HG02610 (cell line): ENCODE measurements at regions not wholly inside any gene's neighbourhood (a gene's known extent, or its start where the extent isn't known, plus 50 kb on each side); places are given as distances from the start of the nearest gene placed in this dataset.
"Not testable (repeated sequence)": the region's sequence is repeated elsewhere in the genome, so short reads cannot be mapped to it uniquely, and the experiment has no call there.

Experiments
- ATAC-seq: cut with Tn5 transposase; IDR thresholded peaks from one replicate; pipeline ENCODE4 v1.9.1; 2021; ENCODE audit warnings: mild to moderate bottlenecking, moderate library complexity; ENCODE audit not compliant: unreplicated experiment

DNA sequence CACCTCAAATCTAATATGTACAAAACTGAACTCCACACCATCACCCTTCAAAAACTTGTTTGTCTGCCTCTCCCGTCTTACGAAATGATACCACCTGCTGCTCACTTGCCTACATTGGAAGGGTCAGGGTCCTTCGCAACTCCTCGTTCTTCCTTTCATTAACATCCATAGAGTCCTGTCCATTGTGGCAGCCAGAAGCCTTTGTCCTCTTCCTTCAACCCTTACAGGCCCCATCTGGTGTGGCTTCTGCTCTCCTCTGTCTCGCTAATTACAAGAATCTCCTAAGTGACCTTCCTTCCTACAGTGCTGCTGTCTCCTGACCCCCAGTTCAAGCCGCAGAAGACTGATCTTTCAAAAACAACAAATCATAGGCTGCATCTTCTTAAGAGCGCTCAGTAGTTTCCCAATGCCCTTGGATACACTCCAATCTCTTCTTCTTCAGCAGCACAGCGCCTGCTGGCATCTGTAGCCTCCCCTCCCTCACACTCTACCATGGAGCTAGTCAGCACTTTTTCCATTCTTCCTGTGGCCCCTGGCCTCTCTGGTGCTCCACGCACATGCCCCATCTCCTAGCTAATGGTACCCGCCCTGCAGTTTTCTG, 382.7 kb downstream of the LIG4 start:
- no peak for ATAC-seq

DNA sequence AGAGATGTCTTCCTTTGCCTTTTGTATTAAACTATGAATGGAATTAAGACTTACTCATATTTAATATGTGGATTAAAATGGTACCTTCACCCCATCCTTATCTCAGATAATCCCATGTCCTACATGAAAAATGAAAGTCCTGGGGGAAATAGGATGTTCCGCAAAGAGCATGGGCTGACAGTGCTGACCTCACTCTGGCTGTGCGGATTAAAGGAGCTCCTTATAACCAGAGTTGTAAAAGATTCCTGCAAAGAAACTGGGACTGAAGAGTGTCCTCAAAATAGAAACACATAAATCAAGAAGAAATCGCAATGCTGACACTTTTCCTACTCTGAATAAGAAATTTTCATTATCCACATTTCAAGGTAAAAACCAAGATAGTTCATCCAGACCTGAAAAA, 384.5 kb downstream of the LIG4 start:
- no peak for ATAC-seq

DNA sequence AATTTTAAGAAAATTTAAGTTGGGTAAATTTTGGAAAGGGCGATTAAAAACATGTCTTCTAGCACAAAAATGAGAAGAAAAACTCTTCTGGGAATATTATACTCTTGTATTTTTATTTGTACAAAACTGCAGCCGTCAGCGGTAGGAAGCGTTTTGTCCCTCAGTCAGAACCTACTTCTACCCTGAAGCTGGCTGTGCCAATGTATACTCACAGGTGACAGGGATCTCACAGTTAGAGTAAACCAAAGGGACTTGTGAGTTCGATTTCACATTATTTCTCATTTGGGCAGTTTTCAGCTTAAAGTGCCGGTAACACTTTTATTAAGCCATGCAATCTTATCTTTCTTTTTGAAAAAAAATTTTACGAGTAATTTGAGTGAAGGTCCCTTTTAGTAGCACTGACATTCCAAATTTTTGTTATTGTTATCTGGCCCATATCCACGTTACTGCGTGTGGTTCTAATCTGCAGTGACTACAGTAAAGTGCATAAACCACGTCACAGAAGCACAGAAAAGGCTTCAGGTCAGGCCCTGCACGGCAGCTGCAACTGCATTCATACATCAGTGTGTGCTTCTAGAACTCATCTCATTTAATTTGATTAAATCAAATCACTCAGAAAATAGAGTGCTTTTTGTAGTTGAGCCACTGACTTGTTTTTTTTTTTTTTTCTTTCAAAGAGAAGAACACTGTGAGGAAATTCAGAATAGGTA, 387.3 kb downstream of the LIG4 start:
- no peak for ATAC-seq

DNA sequence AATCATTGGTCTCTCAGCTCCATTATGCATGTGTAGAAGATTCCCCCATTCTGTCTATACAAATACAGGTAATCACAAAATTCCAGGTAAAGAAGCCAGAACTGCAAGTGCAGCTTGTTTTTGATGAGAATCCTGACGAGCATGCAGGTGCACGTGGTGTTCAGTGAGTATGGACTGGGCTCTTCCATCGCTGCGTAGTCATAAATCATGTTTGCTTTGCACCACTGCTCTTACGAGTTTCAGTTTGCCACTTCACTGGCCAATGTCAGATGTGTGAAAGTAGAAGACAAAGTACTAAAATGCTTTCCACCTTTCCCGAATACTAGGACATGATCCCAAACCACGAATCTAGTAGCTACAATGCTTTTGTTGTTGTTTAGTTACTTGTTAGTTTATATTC, 390.7 kb downstream of the LIG4 start:
- no peak for ATAC-seq

DNA sequence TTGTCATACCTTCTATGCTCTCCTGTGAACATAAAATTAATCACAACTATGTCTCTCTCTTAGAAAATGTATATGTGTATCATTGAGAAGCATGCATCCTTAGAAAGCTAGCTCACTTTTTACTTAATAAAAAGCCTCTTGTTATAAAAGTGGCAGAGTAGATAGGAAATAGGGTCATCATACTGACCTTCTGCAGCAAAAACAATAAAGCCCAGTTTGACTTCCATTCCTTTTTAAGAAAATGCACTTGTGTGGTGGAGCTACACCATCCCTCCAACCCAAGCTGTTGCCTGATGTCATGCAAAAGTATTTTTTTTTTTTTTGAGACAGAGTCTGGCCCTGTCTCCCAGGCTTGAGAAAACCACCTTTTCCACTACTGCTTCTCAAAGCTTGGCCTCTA, 393.3 kb downstream of the LIG4 start:
- ATAC-seq, result no peak

DNA sequence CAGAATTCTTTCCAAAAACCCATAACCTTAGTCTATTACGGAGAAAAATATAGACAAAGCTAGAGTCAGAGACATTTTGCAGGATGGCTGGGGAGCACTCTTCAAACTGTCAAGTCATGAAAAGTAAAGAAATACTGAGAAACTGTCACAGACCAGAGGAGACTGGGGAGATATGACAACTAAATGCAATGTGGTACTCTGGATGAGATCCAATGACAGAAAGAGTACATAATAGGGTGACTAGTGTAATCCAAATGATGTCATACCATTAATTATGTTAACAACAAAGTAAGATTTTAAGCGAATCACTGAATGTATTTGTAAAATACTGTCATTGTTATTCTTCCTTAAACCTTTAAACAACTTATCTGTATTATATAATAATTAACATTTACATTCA, 393.8 kb downstream of the LIG4 start:
- no peak for ATAC-seq

DNA sequence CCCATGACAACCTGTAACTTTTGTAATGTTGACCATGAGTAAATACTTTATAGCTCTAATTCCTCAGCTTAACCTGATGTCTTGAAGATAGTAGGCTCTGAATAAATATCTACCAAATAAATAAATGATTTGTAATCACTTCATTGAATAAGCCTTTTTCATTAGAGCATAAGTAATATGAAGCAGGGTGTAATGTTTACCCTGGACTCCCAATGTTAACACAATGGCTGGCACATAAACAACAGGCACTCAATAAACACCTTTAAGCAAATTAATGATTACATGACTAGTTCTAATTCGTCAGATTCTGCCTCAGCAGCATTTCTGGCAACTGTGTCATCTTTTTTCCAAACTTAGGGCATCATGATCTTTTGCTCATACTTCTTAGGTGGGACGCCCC, 396.3 kb downstream of the LIG4 start:
- ATAC-seq, result no peak

DNA sequence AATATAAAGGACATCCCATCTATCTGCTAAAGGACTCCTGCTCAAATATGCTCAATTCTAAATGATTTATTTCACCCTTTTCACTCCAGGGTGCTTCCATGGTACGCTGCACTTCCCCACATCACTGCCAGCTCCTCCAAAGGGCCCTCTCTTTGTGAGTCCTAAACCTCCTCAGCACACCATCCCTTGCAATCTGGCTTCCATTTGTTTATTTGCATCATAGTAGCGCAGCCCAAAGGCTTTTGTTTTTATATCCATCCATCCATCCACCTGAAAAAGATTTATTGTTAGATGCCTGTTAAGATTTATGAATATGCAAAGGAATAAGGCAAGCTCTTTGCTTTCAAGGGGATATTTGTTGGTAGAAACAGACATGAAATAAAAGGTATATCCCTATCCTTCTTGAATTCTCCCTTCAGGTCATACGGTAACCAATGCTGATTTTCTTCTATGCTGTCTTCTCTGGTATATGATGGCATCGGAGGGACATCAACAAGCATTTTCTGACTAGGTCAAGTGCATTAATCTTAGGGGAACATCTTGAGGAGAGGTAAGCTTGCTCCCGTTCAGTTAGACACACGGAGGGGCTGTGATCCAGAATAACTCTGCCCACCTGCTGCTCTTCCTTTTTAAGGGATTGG, 397.6 kb downstream of the LIG4 start:
- ATAC-seq, result no peak

DNA sequence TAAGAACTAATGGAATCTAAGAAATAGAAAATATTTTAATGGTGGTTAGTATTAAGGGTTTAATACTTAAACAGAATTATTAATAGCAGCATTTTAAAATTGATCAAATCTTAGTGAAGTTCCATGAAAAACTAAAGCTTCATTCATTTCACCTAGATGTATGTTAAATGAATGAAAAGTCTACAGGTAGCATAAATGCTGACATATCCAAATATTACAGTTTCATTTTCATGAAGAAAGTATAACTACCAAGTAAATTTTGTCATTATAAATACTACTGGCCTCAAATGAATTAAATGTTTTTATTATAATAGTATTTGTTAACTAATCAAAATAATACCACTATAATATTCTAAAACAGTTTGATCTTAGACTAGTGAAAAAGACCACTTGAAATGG, 403.3 kb downstream of the LIG4 start:
- ATAC-seq, result no peak

DNA sequence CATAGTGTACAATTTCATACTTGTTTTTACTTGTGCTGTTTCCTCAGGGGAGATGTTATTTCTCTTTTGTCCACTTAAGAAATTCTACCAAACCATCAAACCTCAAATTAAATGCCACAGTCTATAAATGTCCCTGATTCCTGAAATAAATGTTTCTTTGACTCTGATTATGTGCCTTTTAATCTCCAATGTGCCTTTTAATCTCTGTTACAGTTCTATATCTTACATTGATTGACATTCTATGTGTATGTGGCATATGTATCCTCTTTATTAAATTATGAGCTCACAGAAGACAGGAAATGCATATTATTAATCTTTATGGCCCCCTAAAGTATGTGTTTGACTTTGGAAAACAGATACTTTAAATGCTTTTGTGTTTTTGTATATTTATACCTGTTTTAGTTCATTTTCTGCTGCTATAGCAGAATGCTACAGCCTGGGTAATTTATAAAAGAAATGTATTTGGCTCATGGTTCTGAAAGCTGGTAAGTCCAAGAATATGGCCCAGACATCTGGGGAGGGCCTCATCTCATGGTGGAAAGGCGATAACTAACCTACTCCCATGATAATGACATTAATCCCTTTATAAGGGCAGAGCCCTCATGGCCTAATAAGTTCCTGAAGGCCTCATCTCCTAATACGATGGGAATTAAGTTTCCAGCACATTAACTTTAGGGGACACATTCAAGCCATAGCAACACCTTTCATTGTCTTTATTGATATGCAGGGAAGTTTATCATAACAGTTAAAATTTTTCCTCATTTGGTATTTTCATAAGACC, 403.9 kb downstream of the LIG4 start:
- ATAC-seq, result no peak

DNA sequence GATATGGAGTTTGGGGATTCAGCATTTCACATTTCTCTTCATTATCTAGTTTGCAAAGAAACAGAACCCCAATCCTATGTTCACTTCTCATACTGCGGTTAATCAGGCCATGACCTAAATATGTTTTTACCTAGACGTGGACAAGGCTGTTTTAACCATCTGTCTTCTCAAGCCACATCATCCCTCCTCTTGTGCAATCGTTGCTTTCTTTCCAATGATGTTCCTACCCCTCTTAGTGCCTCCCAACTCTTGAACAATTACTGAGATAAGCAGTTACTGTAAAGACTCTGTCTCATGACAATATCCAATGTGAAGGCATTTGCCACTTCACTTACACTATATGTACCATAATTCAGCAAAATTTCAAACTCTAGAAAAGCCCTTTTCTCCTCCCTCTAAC, 406.2 kb downstream of the LIG4 start:
- no peak for ATAC-seq

DNA sequence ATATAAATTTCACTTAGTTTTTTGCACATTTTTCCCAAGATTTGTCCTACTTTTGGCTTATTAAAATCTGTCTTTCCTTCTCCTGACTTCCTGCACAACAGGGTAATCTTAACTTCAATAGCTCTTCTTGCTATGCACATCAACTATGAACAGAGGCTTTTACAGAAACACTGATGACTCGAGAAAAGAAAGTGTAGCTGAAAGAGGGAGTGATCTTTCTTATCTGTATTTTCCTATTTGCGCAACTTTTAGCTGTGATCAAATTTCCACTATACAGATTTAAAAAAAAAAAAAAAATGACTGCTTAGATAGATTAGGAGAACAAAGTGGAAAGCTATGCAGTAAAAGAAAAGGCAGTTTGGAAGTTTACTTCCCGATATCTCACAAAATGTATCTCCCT, 406.9 kb downstream of the LIG4 start:
- no peak for ATAC-seq

DNA sequence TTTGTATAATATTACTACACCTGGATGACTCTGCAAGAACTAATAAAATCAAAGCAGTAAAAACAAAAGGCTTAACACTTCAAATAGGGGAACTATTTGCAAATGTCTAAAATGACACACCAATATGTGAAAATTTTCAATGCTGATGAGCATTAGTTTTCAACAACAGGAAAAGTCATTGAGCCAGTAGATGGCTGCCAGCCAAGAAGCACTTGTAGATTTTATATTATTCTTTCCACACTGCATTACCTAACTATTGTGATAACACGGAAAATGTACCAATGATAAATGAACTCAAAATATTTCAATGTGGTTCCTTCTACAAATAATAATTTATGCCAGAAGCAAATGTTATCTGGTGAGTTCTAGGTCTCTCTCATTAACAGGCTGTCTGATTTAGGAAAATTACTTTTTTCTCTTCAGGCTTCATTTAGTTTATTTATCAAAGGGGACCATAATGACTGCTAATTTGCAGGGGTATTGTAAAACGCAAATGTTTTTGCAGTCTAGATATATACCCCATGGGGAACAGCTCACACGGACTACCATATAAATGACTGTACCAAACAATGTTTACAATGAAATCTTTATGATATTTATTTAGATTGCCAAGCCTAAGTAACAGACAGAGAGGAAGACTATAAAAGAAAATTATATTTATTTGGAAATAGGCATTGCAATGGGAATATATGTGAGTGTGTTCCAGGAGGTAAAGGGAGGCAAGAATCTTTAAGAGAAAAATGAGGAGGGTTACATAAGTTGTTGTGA, 407.8 kb downstream of the LIG4 start:
- no peak for ATAC-seq

DNA sequence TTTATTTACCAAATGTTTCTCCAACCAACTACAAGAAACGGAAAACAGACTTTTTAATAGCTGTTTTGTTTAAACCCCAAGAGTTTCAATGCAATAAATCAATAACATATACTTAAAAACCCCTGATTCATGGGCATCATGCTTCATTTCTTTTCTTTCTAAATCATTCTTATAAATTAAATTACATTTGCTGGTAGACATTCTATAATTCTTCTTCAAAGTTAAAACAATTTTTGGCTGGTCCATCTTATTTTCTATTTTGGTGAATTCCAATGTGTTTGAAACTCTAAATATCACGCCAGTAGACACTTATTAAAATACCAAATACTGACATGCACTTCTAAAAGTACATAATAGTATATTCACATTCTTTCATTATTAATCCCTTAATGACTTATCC, 408.6 kb downstream of the LIG4 start:
- ATAC-seq, result no peak

DNA sequence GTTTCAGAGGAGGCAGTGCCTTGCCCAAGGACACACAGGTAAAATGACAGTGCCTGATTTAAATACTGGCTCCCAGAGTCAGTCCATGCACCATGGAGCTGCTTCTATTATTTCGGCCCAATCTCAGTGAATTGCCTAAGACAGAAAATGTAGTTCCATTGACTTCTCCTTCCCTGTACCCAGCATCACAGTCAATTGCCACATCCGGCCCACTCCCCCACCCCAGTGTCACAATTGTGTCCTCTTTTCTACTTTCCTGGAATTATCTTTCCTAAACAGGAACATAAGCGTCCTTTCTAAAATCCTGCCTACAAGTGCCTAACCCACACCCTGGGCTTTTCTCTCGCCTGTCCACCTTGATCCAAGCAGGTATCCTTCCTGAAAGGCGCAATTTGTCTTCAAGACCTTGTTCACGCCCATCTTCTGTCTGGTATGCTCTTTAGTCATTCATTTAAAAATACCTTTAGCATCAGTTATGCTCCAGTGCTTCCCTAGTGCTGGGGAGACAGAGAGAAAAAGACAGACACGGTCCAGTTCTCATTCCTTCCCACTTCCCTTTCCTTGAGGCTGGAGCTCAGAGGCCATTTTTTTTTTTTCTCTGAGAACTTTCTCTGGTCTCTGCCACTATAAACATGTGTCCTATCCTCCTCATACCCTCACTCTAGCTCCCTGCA, 411.4 kb downstream of the LIG4 start:
- ATAC-seq, result peak; percentile 49

DNA sequence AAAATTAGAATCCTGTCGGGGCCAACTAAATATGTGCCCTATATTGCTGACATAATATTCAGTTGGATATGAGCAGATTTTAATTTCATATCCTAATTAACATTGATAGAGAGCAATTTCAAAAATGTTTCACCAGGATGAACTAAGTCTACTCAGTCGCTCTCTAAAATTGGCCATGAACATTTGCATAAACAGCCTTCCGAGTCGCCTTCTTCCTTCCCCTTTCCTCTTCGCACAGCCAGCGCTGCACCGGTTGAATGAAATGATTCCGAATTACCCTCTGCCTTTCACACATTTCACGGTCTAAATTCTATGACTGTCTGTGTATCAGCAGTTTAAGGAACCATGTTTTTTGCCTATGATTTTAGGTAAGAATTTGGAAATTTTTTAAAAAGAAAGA, 413.7 kb downstream of the LIG4 start:
- no peak for ATAC-seq

DNA sequence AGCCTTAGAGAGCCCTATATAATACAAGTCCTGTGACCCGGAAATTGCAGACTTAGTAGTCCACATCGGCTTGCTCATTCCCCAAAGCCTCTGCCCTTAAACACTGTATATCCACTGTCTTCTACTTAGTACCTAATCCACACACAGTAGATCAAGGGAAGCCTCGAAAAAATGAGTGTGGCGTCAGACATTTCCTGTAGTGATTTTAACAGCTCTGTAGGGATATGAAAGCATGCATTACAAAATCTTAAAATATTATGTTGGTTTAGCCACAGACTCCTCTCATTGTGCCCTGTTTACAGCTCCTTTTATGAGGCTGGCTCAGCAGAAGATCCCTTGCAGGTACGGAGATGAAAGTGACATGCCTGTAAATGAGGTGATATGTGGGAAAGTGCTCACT, 416.3 kb downstream of the LIG4 start:
- no peak for ATAC-seq

DNA sequence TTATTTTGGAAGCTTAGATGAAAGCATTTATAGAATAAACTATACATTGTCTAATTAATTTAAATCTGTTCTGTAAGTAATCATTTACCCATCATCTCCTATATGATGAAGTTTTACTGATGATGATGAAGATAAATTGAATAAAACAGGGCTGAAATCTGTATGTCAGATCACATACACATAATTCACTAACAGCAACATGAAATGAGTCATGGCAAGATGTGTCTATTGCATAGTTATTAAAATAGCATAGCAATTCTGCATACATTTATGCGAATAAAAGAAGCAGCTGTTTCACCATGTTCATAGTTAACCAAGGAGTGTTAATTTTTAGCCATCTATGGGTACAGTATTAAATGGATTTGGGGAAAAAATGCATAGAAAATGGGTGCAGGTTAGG, 424.9 kb downstream of the LIG4 start:
- no peak for ATAC-seq

DNA sequence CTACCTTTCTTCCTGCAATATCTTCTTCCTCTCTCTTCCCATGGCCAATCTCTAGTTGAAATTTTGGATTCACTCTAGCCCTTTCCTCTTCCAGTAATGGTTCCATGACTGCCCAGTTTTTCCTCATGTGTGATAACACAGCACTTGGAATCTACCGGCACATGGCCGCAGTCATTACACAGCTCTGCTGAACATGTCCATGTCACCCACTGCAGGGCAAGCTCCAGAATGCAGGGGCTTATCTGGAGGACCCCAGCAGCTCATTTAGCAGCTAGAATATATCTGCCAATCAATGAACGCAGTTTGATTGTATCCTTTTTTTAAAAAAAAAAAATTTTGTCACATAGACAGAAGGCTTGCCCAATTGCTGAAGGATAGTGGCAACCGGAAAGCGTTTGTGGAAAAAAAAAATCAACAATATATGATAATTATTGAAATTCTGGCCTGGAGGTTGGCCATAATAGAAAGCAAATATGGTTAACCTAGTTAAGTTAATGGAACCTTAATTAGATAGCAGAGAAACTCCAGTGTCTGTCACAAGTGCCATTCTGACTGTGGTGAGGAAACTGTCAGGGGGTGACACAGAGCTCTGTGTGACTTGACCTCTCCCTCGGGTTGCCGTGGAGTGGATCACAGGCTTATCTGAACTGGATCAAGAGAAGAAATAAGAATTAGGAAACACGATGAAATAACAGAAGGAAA, 426.7 kb downstream of the LIG4 start:
- no peak for ATAC-seq

DNA sequence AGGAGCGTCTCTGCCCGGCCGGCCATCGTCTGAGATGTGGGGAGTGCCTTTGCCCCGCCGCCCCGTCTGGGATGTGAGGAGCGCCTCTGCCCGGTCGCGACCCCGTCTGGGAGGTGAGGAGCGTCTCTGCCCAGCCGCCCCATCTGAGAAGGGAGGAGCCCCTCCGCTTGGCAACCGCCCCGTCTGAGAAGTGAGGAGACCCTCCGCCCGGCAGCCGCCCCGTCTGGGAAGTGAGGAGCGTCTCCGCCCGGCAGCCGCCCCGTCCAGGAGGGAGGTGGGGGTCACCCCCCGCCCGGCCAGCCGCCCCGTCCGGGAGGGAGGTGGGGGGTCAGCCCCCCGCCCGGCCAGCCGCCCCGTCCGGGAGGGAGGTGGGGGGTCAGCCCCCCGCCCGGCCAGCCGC, 432.7 kb downstream of the LIG4 start:
- ATAC-seq, result not testable (repeated sequence)
